GM18868 (cell line): ENCODE measurements at regions not wholly inside any gene's neighbourhood (a gene's known extent, or its start where the extent isn't known, plus 50 kb on each side); places are given as distances from the start of the nearest gene placed in this dataset.
"Not testable (repeated sequence)": the region's sequence is repeated elsewhere in the genome, so short reads cannot be mapped to it uniquely, and the experiment has no call there.

Experiments used
- ATAC-seq: cut with Tn5 transposase; IDR thresholded peaks from one replicate; pipeline ENCODE4 v1.9.1; 2021; ENCODE audit warnings: mild to moderate bottlenecking, moderate library complexity; ENCODE audit not compliant: unreplicated experiment

DNA sequence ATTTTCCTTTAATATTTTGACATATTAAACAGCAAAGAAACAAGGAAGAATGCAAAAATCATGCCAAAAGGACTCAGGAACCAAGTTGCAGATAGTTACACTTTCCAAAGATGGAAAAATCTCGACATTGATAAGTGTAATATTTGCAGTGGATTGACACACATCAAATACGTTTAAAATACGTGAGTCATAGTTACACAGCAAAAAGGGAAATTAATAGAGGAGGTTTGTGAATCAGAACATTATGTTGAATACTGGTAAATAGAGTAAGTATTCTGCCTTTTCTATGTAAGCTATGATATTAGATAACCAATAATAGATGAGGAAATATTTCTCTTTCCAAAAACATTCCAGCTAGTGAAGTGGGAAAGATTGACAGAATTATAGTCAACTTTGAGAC, 1761.3 kb upstream of the IGFBP7 start:
- no peak for ATAC-seq

GRCh38 chr4:58849026-58849425, 1738.8 kb upstream of the IGFBP7 start:
- no peak for ATAC-seq

GRCh38 chr4:58843455-58843854, 1733.3 kb upstream of the IGFBP7 start:
- no peak for ATAC-seq

GRCh38 chr4:58833126-58833525, 1722.9 kb upstream of the IGFBP7 start:
- no peak for ATAC-seq

DNA sequence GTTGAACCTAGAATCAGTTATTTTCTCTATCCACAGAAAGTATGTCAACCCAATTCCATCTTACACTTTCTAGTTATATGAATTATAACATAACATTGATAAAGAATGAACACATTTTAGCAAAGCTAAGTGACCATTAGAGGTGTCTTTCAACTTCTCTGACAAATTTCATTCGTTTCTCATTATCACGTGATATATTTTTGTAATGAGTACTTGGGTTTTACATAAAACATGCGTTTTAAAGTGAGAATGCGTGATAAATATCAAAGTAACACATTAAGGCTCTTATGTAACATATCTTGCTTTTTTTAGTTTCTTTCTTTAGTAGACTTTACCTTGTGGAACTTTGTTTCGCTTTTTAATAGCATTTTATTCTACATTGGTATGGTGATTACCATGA, 1715.1 kb upstream of the IGFBP7 start:
- ATAC-seq = no peak

DNA sequence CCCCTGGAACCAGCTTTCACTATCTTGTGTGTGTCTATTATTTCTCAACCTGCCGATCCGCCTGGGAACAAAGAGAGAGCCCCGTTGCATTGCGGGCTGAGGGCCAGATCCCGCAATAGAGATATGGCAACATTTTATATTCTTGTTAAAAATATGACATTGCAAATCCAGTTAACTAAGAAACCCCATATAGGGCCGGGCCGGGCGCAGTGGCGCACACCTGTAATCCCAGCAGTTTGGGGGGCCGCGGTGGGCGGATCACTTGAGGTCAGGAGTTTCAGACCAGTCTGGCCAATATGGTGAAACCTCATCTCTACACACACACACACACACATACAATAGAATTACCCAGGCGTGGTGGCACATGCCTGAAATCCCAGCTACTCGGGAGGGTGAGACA, 1708.4 kb upstream of the IGFBP7 start:
- not testable (repeated sequence) for ATAC-seq

DNA sequence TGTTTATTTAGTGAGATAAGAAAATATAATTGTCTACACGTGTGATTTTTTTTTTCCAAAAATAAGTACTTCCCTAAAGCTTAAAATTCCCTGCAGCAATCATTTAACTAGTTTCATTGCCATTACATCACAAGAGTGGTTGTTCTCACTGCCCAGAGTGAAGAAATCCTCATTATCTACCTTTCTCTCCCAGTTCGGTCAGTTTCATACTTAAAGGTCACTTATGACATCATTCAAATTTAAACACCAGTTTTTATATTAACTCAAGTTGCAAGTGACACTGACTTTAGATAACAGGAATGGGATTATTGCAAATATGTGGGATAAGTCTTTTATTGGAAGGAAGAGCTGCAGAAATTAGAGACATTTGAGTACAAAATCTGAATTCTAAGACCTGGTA, 1699.8 kb upstream of the IGFBP7 start:
- no peak for ATAC-seq

DNA sequence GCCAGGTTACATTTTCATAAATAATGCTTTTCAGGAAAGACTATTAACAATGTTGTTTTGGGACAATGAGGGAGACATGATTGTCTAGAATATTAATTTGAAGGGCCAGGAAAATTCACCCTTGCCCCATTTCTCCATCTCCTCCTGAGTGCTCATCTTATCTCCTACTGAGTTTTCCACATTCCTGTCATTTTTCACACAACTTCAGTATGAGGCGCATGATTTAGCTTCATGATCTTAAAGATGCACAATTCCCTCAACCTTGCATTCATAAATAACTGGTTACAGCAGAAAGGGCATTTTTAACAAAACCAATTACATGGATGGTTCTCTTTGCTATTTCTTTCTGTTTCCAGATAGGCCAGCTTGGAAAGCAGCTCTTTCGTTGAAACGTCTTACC, 1699.2 kb upstream of the IGFBP7 start:
- no peak for ATAC-seq

- no peak for ATAC-seq
Measured at GRCh38 chr4:58808817-58809216, 1698.6 kb upstream of the IGFBP7 start.

DNA sequence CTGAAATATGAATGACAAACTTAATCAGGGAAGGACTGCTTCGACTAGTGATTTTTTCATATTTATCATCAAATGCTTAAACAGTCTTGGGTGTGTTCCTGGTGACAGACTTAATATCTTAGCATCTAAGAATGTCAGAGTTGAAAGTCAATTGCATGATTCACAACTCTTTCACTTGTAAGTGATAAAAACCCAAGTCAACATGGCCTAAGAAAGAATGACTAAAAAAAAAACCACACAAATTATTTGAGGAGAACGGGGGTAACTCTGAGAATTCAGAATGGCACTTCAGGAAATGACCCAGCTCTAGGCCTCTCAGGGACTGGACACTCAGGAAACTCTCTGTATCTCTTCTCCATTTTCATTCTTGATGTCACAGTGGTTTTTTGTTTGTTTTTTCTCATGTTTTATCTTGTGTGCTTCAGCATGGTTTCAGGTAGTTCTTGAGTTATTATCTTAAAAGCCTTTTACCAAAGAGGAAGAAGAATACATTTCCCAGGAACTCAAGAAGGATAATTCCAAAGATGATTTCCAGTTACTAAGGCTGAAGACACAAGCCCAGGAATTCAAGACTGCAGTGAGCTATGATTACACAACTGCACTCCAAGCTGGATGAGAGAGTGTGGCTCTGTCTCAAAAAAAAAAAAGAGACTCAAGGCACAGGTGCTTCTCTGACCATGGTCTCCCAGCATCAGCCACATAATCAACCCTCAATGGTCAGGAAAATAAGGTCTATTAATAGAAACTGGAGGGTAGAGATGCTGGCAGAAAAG, 1697.8 kb upstream of the IGFBP7 start:
- ATAC-seq = no peak

GRCh38 chr4:58776627-58777026, 1666.4 kb upstream of the IGFBP7 start:
- no peak for ATAC-seq

DNA sequence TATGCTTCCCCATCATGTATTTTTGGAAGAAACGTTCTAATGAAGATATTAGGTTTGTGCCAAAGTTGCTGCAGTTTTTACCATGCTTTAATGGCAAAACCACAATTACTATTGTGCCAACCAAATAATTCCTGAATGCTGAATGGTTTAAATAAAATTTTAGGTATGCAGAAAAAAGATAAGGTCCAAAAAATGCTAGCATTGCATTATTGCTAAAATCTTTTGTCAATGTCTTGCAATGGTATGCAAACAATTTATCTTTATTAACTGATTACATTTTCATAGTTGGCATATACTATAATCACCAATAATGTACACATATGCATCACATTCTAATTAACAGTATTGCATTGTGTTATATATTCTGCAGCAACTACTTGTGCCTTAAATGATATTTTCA, 1657.4 kb upstream of the IGFBP7 start:
- no peak for ATAC-seq

GRCh38 chr4:58766763-58767162, 1656.6 kb upstream of the IGFBP7 start:
- ATAC-seq = no peak

GRCh38 chr4:58761563-58761962, 1651.4 kb upstream of the IGFBP7 start:
- ATAC-seq = no peak

DNA sequence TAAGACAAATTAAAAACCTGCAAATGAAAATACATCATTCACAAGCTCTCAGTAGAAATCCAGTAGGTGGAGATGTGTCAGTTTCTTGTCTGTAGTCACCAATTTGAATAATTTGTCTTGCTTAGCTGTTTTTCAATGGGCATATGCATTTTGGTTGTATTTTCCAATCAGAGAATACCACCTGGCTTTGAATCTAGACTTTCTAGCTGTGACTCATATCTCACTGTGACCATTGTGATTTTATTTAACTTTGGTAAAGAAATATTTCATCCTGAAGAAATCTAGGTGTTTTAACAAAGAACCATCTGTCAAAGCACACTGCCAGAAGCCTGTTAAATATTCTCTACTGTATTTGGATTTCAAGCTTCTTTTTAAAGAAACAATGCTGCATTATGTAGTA, 1650.6 kb upstream of the IGFBP7 start:
- no peak for ATAC-seq

- ATAC-seq = no peak
Measured at GRCh38 chr4:58760100-58760499, 1649.9 kb upstream of the IGFBP7 start.

DNA sequence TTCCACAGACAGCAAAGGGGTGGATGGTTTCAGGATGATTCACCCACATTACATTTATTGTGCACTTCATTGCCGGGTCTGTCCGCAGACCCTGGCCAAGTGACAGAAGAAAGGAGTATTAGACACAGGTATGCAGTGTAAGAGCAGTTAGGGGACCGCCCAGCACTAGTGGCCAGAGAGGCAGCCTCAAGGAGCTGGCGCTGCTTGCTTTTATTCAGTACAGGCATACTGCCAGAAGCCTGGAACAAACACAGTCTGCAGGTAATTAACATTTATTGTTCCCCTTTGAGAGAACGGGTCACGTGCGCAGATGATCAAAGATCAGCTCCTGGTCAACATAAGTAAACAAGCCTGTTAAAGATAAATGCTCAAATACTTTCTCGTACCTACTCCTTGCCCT, 1639.0 kb upstream of the IGFBP7 start:
- ATAC-seq = no peak

- ATAC-seq = no peak
Measured at GRCh38 chr4:58740897-58741296, 1630.7 kb upstream of the IGFBP7 start.

- no peak for ATAC-seq
Measured at GRCh38 chr4:58739275-58739674, 1629.1 kb upstream of the IGFBP7 start.

DNA sequence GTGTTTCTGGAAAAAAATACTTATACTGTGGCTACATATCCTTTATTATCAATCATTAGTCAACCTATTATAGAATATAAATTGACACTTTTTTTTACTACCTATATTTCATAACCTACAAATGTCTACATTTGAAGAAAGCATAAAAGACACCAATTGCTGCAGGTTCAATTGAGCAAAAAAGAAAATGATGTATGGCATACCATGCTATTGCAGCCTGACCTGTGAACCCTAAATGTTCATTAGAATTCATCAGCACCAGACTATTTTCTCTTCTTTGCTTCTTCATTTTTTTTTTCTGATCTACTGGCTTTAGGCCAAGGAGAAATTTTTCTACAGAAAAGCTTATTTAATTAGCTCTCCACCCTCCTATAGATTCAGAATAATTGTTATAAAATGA, 1628.2 kb upstream of the IGFBP7 start:
- ATAC-seq = no peak

DNA sequence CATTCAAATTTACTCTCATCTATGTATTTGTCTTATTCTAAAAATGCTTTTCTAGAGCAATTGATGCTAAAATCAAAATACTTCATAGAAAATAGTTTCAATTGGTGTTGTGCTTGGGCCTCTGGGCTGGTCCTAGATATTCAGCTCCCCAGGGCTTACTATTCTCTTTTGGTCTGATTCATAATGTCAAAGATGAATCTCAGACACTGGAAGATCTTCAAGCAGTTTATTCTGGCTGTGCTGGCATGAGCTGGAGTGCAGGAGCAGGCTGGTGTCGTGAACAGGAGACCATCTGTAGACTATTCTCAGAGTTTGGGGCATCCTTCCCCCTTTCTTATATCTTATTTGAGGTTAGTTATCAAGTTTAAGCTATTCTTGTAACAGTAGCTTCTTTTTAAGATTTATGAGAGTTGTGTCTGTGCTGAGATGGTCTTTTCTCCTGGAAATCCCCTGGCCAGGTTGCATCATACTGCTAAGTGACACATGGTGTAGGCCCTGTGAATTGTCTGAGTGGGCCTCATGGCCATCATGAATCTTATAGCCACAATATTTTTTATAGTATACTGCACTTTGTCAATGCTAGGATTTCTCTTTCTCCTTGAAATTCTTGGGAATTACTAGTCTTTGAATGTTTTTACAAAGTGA, 1624.0 kb upstream of the IGFBP7 start:
- ATAC-seq = peak; percentile 89

DNA sequence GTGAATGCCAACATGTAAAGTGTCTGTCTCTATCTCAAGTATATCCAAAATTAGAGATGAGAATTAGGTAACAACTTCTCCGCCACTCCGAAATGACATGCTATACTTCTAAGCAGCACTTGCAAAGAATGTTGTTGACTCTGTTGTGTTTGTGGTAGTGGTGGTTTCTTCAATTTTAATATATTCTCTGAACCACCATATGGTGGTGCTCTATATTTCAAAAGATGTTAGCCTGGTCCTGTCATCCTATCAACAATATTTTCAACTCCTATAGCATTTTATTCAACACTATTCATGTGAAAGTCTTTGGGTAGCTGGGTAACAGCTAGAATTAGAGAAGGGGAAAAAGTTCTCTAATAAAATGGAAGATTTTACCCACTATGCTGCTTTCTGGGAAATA, 1622.8 kb upstream of the IGFBP7 start:
- peak; percentile 37 for ATAC-seq

- no peak for ATAC-seq
Measured at GRCh38 chr4:58723954-58724353, 1613.8 kb upstream of the IGFBP7 start.
